ENCODE measurements at regions not wholly inside any gene's neighbourhood (a gene's known extent, or its start where the extent isn't known, plus 50 kb on each side); places are given as distances from the start of the nearest gene placed in this dataset.

GRCh38 chr21:25081096-25081495 lies 526.2 kb downstream of the MRPL39 start:
- no peak for DNase-seq
- H3K4me1 Mint-ChIP-seq (ENCODE audit: low read depth, unreplicated experiment): no peaks in the 10 kb centered on the region
- H3K9me3 Mint-ChIP-seq (ENCODE audit: low read depth, unreplicated experiment): peaks cover 2% of the 10 kb centered on the region
- no peaks in the 10 kb centered on the region for H3K36me3 Mint-ChIP-seq (ENCODE audit: insufficient read depth, unreplicated experiment)
- intact Hi-C loops (cut with micrococcal nuclease; ENCODE audit: unreplicated experiment): no loop called here
- H3K27me3 Mint-ChIP-seq (ENCODE audit: unreplicated experiment): no peaks in the 10 kb centered on the region
- H3K27ac Mint-ChIP-seq (ENCODE audit: unreplicated experiment): no peak overlapping the region
- no peak for TF ChIP-seq CTCF (IDR thresholded peaks at IDR 0.05; ENCODE audit: unreplicated experiment)
- CTCF ChIA-PET: no interaction called here
- no TSS peak for BruUV-seq (replicated peaks)
- H3K4me3 Mint-ChIP-seq (ENCODE audit: low read depth, unreplicated experiment): no peak overlapping the region

GRCh38 chr21:25080661-25081060 lies 526.6 kb downstream of the MRPL39 start:
- CTCF ChIA-PET: no interaction called here
- no peak for DNase-seq
- Mint-ChIP-seq H3K27ac (ENCODE audit: unreplicated experiment) (no peak overlapping the region), H3K4me3 (ENCODE audit: low read depth, unreplicated experiment) (no peak overlapping the region), H3K9me3 (ENCODE audit: low read depth, unreplicated experiment) (peaks cover 2% of the 10 kb centered on the region), H3K27me3 (ENCODE audit: unreplicated experiment) (no peaks in the 10 kb centered on the region), H3K36me3 (ENCODE audit: insufficient read depth, unreplicated experiment) (no peaks in the 10 kb centered on the region), H3K4me1 (ENCODE audit: low read depth, unreplicated experiment) (no peaks in the 10 kb centered on the region)
- intact Hi-C loops (cut with micrococcal nuclease; ENCODE audit: unreplicated experiment): no loop called here
- BruUV-seq (replicated peaks): no TSS peak
- TF ChIP-seq CTCF (IDR thresholded peaks at IDR 0.05; ENCODE audit: unreplicated experiment): no peak

- intact Hi-C loops (cut with micrococcal nuclease; ENCODE audit: unreplicated experiment): no loop called here
- Mint-ChIP-seq H3K36me3 (ENCODE audit: insufficient read depth, unreplicated experiment) (no peaks in the 10 kb centered on the region), H3K27me3 (ENCODE audit: unreplicated experiment) (no peaks in the 10 kb centered on the region), H3K9me3 (ENCODE audit: low read depth, unreplicated experiment) (peaks cover 2% of the 10 kb centered on the region), H3K27ac (ENCODE audit: unreplicated experiment) (no peak overlapping the region), H3K4me1 (ENCODE audit: low read depth, unreplicated experiment) (no peaks in the 10 kb centered on the region), H3K4me3 (ENCODE audit: low read depth, unreplicated experiment) (no peak overlapping the region)
- no peak for DNase-seq
- CTCF ChIA-PET: no interaction called here
- no TSS peak for BruUV-seq (replicated peaks)
- no peak for TF ChIP-seq CTCF (IDR thresholded peaks at IDR 0.05; ENCODE audit: unreplicated experiment)
Observed at GRCh38 chr21:25080141-25080540, 527.1 kb downstream of the MRPL39 start.

- no peaks in the 10 kb centered on the region for H3K27me3 Mint-ChIP-seq (ENCODE audit: unreplicated experiment)
- CTCF ChIA-PET: no interaction called here
- no peak for DNase-seq
- peaks cover 2% of the 10 kb centered on the region for H3K9me3 Mint-ChIP-seq (ENCODE audit: low read depth, unreplicated experiment)
- H3K27ac Mint-ChIP-seq (ENCODE audit: unreplicated experiment): no peak overlapping the region
- H3K4me1 Mint-ChIP-seq (ENCODE audit: low read depth, unreplicated experiment): no peaks in the 10 kb centered on the region
- H3K36me3 Mint-ChIP-seq (ENCODE audit: insufficient read depth, unreplicated experiment): no peaks in the 10 kb centered on the region
- TF ChIP-seq CTCF (IDR thresholded peaks at IDR 0.05; ENCODE audit: unreplicated experiment): no peak
- intact Hi-C loops (cut with micrococcal nuclease; ENCODE audit: unreplicated experiment): no loop called here
- no TSS peak for BruUV-seq (replicated peaks)
- H3K4me3 Mint-ChIP-seq (ENCODE audit: low read depth, unreplicated experiment): no peak overlapping the region
Observed at GRCh38 chr21:25079053-25079452, 528.2 kb downstream of the MRPL39 start.

- Mint-ChIP-seq H3K27ac (ENCODE audit: unreplicated experiment) (no peak overlapping the region), H3K4me3 (ENCODE audit: low read depth, unreplicated experiment) (no peak overlapping the region), H3K9me3 (ENCODE audit: low read depth, unreplicated experiment) (peaks cover 27% of the 10 kb centered on the region), H3K27me3 (ENCODE audit: unreplicated experiment) (no peaks in the 10 kb centered on the region), H3K36me3 (ENCODE audit: insufficient read depth, unreplicated experiment) (no peaks in the 10 kb centered on the region), H3K4me1 (ENCODE audit: low read depth, unreplicated experiment) (no peaks in the 10 kb centered on the region)
- intact Hi-C loops (cut with micrococcal nuclease; ENCODE audit: unreplicated experiment): no loop called here
- DNase-seq: no peak
- CTCF ChIA-PET: no interaction called here
- TF ChIP-seq CTCF (IDR thresholded peaks at IDR 0.05; ENCODE audit: unreplicated experiment): no peak
- BruUV-seq (replicated peaks): no TSS peak
Observed at GRCh38 chr21:25062061-25062460, 545.2 kb downstream of the MRPL39 start.

All from Calu3 (cell line).